Skeletal muscle tissue (tissue), 3 donors: ENCODE measurements at regions not wholly inside any gene's neighbourhood (a gene's known extent, or its start where the extent isn't known, plus 50 kb on each side); places are given as distances from the start of the nearest gene placed in this dataset.

ENCODE experiments used
- H3K27ac ChIP-seq: one replicate; pipeline ENCODE4 v1.7.0; 2013; ENCODE audit warnings: mild to moderate bottlenecking, low read depth, low read length, inconsistent platforms
- H3K27me3 ChIP-seq, 3 donors: one replicate each; pipeline ENCODE4 v1.7.0; 2013; ENCODE audit warnings: low read length in 3 of 3; ENCODE audit not compliant: control insufficient read depth in 3 of 3, insufficient read depth in 3 of 3
- H3K36me3 ChIP-seq, 3 donors: one replicate each; pipeline ENCODE4 v1.7.0; 2013; ENCODE audit warnings: low read length in 3 of 3; ENCODE audit not compliant: control insufficient read depth in 3 of 3, insufficient read depth in 3 of 3
- H3K4me1 ChIP-seq, 3 donors: one replicate each; pipeline ENCODE4 v1.7.0; 2013; ENCODE audit warnings: low read length in 3 of 3, mild to moderate bottlenecking in 3 of 3; ENCODE audit not compliant: control insufficient read depth in 3 of 3, insufficient read depth in 3 of 3
- H3K4me3 ChIP-seq, 3 donors: one replicate each; pipeline ENCODE4 v1.7.0; 2013; ENCODE audit warnings: low read length in 3 of 3
- H3K9ac ChIP-seq, 3 donors: one replicate each; pipeline ENCODE4 v1.7.0; 2013; ENCODE audit warnings: low read length in 3 of 3, mild to moderate bottlenecking in 3 of 3, moderate library complexity in 2 of 3, low read depth in 1 of 3
- H3K9me3 ChIP-seq, 3 donors: one replicate each; pipeline ENCODE4 v1.7.0; 2013; ENCODE audit warnings: low read length in 3 of 3; ENCODE audit not compliant: control insufficient read depth in 3 of 3
- donor health status: Osteomylitis.

GRCh38 chr21:35965699-35966098 is 94.6 kb downstream of the SETD4 start:
- Histone ChIP-seq H3K9me3 (no peaks in the 10 kb centered on the region), H3K9ac (no peak overlapping the region), H3K4me1 (no peaks in the 10 kb centered on the region)

GRCh38 chr21:35963920-35964451 is 96.3 kb downstream of the SETD4 start:
- Histone ChIP-seq H3K27me3 (no peaks in the 10 kb centered on the region), H3K4me3 (no peak overlapping the region), H3K27ac (no peak overlapping the region), H3K36me3 (no peaks in the 10 kb centered on the region), H3K9ac (no peak overlapping the region), H3K4me1 (no peaks in the 10 kb centered on the region), H3K9me3 (no peaks in the 10 kb centered on the region)

More at GRCh38 chr21:35965699-35966098, 94.6 kb downstream of the SETD4 start:
- Histone ChIP-seq H3K4me3 (no peak overlapping the region), H3K27ac (no peak overlapping the region), H3K36me3 (no peaks in the 10 kb centered on the region), H3K27me3 (no peaks in the 10 kb centered on the region)

DNA sequence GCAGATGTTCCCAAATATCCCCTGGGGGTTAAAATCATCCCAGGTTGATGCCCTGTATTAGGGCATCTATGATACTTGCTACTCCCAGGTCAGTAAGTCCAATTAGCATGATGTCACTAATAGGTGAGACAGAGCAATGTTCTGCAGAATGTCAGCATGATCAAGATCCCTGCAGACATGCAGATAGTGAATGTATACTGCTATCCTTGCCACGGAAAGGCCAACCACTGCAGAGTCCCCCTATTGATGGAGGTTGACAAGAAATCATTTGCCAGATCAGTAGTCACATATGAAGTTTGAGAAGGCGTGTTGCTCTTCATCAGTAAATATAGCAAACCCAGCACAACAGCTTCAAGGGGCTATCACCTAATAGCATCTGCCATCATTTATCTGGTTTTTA is 97.4 kb downstream of the SETD4 start:
- no peaks in the 10 kb centered on the region for H3K36me3 ChIP-seq
- no peak overlapping the region for H3K27ac ChIP-seq
- H3K9me3 ChIP-seq: no peaks in the 10 kb centered on the region
- H3K4me1 ChIP-seq: no peaks in the 10 kb centered on the region
- H3K9ac ChIP-seq: no peak overlapping the region
- H3K4me3 ChIP-seq: no peak overlapping the region
- H3K27me3 ChIP-seq: no peaks in the 10 kb centered on the region

- no peaks in the 10 kb centered on the region for H3K36me3 ChIP-seq
- H3K27me3 ChIP-seq: peaks cover 0 to 2% (median 0%) of the 10 kb centered on the region in 3 donors
- H3K27ac ChIP-seq: no peak overlapping the region
- no peaks in the 10 kb centered on the region for H3K9me3 ChIP-seq
- no peaks in the 10 kb centered on the region for H3K4me1 ChIP-seq
- H3K9ac ChIP-seq: no peak overlapping the region
- H3K4me3 ChIP-seq: no peak overlapping the region
These were observed 106.3 kb downstream of the SETD4 start for GRCh38 chr21:35954066-35954465.

- H3K9me3 ChIP-seq: no peaks in the 10 kb centered on the region
- no peaks in the 10 kb centered on the region for H3K36me3 ChIP-seq
- peaks cover 0 to 2% (median 0%) of the 10 kb centered on the region in 3 donors for H3K27me3 ChIP-seq
- no peak overlapping the region for H3K9ac ChIP-seq
- no peak overlapping the region for H3K27ac ChIP-seq
- H3K4me1 ChIP-seq: no peaks in the 10 kb centered on the region
- no peak overlapping the region for H3K4me3 ChIP-seq
These were observed 106.7 kb downstream of the SETD4 start for GRCh38 chr21:35953597-35953996.

GRCh38 chr21:35952651-35953340 is 107.5 kb downstream of the SETD4 start:
- Histone ChIP-seq H3K27me3 (peaks cover 0 to 2% (median 0%) of the 10 kb centered on the region in 3 donors), H3K4me1 (no peaks in the 10 kb centered on the region), H3K27ac (no peak overlapping the region), H3K9ac (no peak overlapping the region), H3K9me3 (no peaks in the 10 kb centered on the region), H3K4me3 (no peak overlapping the region), H3K36me3 (no peaks in the 10 kb centered on the region)

DNA sequence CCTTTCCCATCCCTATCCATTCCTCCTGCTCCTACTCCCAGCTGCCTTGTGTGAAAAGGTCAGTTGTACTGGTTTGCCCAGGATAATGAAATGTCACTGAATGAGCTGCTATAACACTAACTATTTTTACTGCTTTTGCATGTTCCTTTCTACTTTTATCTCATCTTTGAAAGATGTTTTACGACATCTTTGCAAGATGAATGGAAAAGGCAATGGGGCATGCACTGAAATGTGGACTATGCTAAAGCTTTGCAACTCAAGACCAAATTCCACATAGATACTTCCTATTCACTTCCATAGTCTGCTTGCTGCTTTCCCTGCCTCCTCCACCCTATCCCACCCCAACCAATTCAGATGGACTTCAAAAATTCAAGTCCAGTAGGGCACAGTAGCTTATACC is 111.3 kb downstream of the SETD4 start:
- Histone ChIP-seq H3K27me3 (no peaks in the 10 kb centered on the region), H3K4me1 (no peaks in the 10 kb centered on the region), H3K9me3 (no peaks in the 10 kb centered on the region), H3K36me3 (no peaks in the 10 kb centered on the region), H3K4me3 (no peak overlapping the region), H3K27ac (no peak overlapping the region), H3K9ac (no peak overlapping the region)

GRCh38 chr21:35945089-35945671 is 115.1 kb downstream of the SETD4 start:
- H3K36me3 ChIP-seq: no peaks in the 10 kb centered on the region
- no peak overlapping the region for H3K9ac ChIP-seq
- H3K4me1 ChIP-seq: peaks cover 0 to under 1% (median 0%) of the 10 kb centered on the region in 3 donors
- no peak overlapping the region for H3K4me3 ChIP-seq
- no peak overlapping the region for H3K27ac ChIP-seq
- no peaks in the 10 kb centered on the region for H3K9me3 ChIP-seq
- H3K27me3 ChIP-seq: no peaks in the 10 kb centered on the region

- Histone ChIP-seq H3K4me1 (peaks cover 0 to 4% (median 3%) of the 10 kb centered on the region in 3 donors), H3K27ac (no peak overlapping the region), H3K9me3 (no peaks in the 10 kb centered on the region), H3K27me3 (no peaks in the 10 kb centered on the region), H3K4me3 (no peak overlapping the region), H3K9ac (no peak overlapping the region), H3K36me3 (no peaks in the 10 kb centered on the region)
These were observed 116.6 kb downstream of the SETD4 start for GRCh38 chr21:35943752-35944151.
